ENCODE measurements at regions not wholly inside any gene's neighbourhood (a gene's known extent, or its start where the extent isn't known, plus 50 kb on each side); places are given as distances from the start of the nearest gene placed in this dataset.
A peak's percentile ranks its signal among the peaks of the same experiment; 100 is the strongest.

- Histone ChIP-seq H3K9me3 (replicated peaks in 1 of 2; ENCODE audit: control insufficient read depth in 2 of 2, insufficient read depth in 1 of 2, low read depth in 1 of 2, low read length in 2 of 2) (peaks cover 0 to 3% of the 10 kb centered on the region in 2 donors), H2BK15ac (ENCODE audit: low read length) (no peak overlapping the region), H3K4me3 (ENCODE audit: low read length in 2 of 2) (no peak overlapping the region), H3K36me3 (replicated peaks in 1 of 2; ENCODE audit: control insufficient read depth in 2 of 2, insufficient read depth in 2 of 2, low read length in 2 of 2) (no peaks in the 10 kb centered on the region), H4K91ac (ENCODE audit: low read depth, low read length, poor library complexity) (no peak overlapping the region), H3K4ac (ENCODE audit: low read length) (no peak overlapping the region), H3K79me1 (ENCODE audit: low read depth, low read length) (no peaks in the 10 kb centered on the region), H3K23ac (ENCODE audit: low read depth, low read length, poor library complexity) (no peak overlapping the region), H4K8ac (ENCODE audit: low read depth, low read length) (no peak overlapping the region), H2AK5ac (ENCODE audit: low read depth, low read length) (peak overlapping the region; percentile 49), H3K4me2 (ENCODE audit: insufficient read depth, low read length, poor library complexity, severe bottlenecking) (no peak overlapping the region), H3K27me3 (ENCODE audit: control insufficient read depth in 3 of 3, insufficient read depth in 3 of 3, low read depth in 1 of 3, low read length in 3 of 3) (no peaks in the 10 kb centered on the region), H3K18ac (ENCODE audit: low read length) (peak overlapping the region; percentile 31), H3K27ac (replicated peaks; ENCODE audit: low read length) (peak overlapping the region; percentile 33), H3K9ac (ENCODE audit: low read depth, low read length, poor library complexity) (no peak overlapping the region), H3K4me1 (ENCODE audit: control insufficient read depth in 2 of 2, insufficient read depth in 1 of 2, low read depth in 1 of 2, low read length in 2 of 2) (peaks cover 23 to 32% of the 10 kb centered on the region in 2 donors), H3K14ac (ENCODE audit: low read length) (no peak overlapping the region), H2BK120ac (ENCODE audit: low read depth, low read length) (peak overlapping the region; percentile 0), H2BK5ac (ENCODE audit: low read length) (no peak overlapping the region), H2AFZ (ENCODE audit: low read length) (no peak overlapping the region), H2BK12ac (ENCODE audit: low read length) (no peak overlapping the region)
- no CpG with 5 or more reads among the region's 14 CpGs for WGBS, 2 donors (ENCODE audit: extremely low coverage in 2 of 2, insufficient read length in 2 of 2, insufficient replicate concordance in 1 of 2)
- no peak for DNase-seq (ENCODE audit: low spot score)
Measured at GRCh38 chr1:244340396-244340795, 111.3 kb downstream of the ADSS2 start.

- Histone ChIP-seq H3K9me3 (replicated peaks in 1 of 2; ENCODE audit: control insufficient read depth in 2 of 2, insufficient read depth in 1 of 2, low read depth in 1 of 2, low read length in 2 of 2) (peaks cover 0 to 2% of the 10 kb centered on the region in 2 donors), H3K27me3 (ENCODE audit: control insufficient read depth in 3 of 3, insufficient read depth in 3 of 3, low read depth in 1 of 3, low read length in 3 of 3) (no peaks in the 10 kb centered on the region), H3K18ac (ENCODE audit: low read length) (peak overlapping the region; percentile 80), H3K4me3 (ENCODE audit: low read length in 2 of 2) (no peak overlapping the region), H2BK12ac (ENCODE audit: low read length) (no peak overlapping the region), H4K91ac (ENCODE audit: low read depth, low read length, poor library complexity) (no peak overlapping the region), H3K4me1 (ENCODE audit: control insufficient read depth in 2 of 2, insufficient read depth in 1 of 2, low read depth in 1 of 2, low read length in 2 of 2) (peaks cover 23 to 29% of the 10 kb centered on the region in 2 donors), H2AK5ac (ENCODE audit: low read depth, low read length) (peak overlapping the region; percentile 12), H2BK120ac (ENCODE audit: low read depth, low read length) (peak overlapping the region; percentile 2), H2BK15ac (ENCODE audit: low read length) (no peak overlapping the region), H3K4me2 (ENCODE audit: insufficient read depth, low read length, poor library complexity, severe bottlenecking) (no peak overlapping the region), H3K14ac (ENCODE audit: low read length) (no peak overlapping the region), H3K4ac (ENCODE audit: low read length) (no peak overlapping the region), H3K9ac (ENCODE audit: low read depth, low read length, poor library complexity) (no peak overlapping the region), H3K27ac (replicated peaks; ENCODE audit: low read length) (peak overlapping the region; percentile 1), H4K8ac (ENCODE audit: low read depth, low read length) (no peak overlapping the region), H3K23ac (ENCODE audit: low read depth, low read length, poor library complexity) (no peak overlapping the region), H3K79me1 (ENCODE audit: low read depth, low read length) (no peaks in the 10 kb centered on the region), H2BK5ac (ENCODE audit: low read length) (no peak overlapping the region), H2AFZ (ENCODE audit: low read length) (peak overlapping the region; percentile 51), H3K36me3 (replicated peaks in 1 of 2; ENCODE audit: control insufficient read depth in 2 of 2, insufficient read depth in 2 of 2, low read length in 2 of 2) (no peaks in the 10 kb centered on the region)
- no peak for DNase-seq (ENCODE audit: low spot score)
- WGBS, 2 donors (ENCODE audit: extremely low coverage in 2 of 2, insufficient read length in 2 of 2, insufficient replicate concordance in 1 of 2), result no CpG with 5 or more reads among the region's 16 CpGs
Measured at GRCh38 chr1:244341455-244342450, 110.0 kb downstream of the ADSS2 start.

- no peak overlapping the region for H3K9ac ChIP-seq (ENCODE audit: low read depth, low read length, poor library complexity)
- H2AFZ ChIP-seq (ENCODE audit: low read length), result no peak overlapping the region
- H3K79me1 ChIP-seq (ENCODE audit: low read depth, low read length), result no peaks in the 10 kb centered on the region
- no peak for DNase-seq (ENCODE audit: low spot score)
- H2BK12ac ChIP-seq (ENCODE audit: low read length), result no peak overlapping the region
- H3K27ac ChIP-seq (replicated peaks; ENCODE audit: low read length), result no peak overlapping the region
- H2BK5ac ChIP-seq (ENCODE audit: low read length), result no peak overlapping the region
- no CpG with 5 or more reads among the region's 6 CpGs for WGBS, 2 donors (ENCODE audit: extremely low coverage in 2 of 2, insufficient read length in 2 of 2, insufficient replicate concordance in 1 of 2)
- no peak overlapping the region for H3K14ac ChIP-seq (ENCODE audit: low read length)
- H3K4ac ChIP-seq (ENCODE audit: low read length), result no peak overlapping the region
- H4K91ac ChIP-seq (ENCODE audit: low read depth, low read length, poor library complexity), result no peak overlapping the region
- peaks cover 0 to 2% of the 10 kb centered on the region in 2 donors for H3K9me3 ChIP-seq (replicated peaks in 1 of 2; ENCODE audit: control insufficient read depth in 2 of 2, insufficient read depth in 1 of 2, low read depth in 1 of 2, low read length in 2 of 2)
- no peak overlapping the region for H3K4me2 ChIP-seq (ENCODE audit: insufficient read depth, low read length, poor library complexity, severe bottlenecking)
- H3K18ac ChIP-seq (ENCODE audit: low read length), result peak overlapping the region; percentile 22
- H3K4me3 ChIP-seq (ENCODE audit: low read length in 2 of 2), result peak overlapping the region in 1 of 2 donors; percentile 48
- no peak overlapping the region for H3K23ac ChIP-seq (ENCODE audit: low read depth, low read length, poor library complexity)
- H2BK120ac ChIP-seq (ENCODE audit: low read depth, low read length), result no peak overlapping the region
- peaks cover 18 to 22% of the 10 kb centered on the region in 2 donors for H3K4me1 ChIP-seq (ENCODE audit: control insufficient read depth in 2 of 2, insufficient read depth in 1 of 2, low read depth in 1 of 2, low read length in 2 of 2)
- H3K27me3 ChIP-seq (ENCODE audit: control insufficient read depth in 3 of 3, insufficient read depth in 3 of 3, low read depth in 1 of 3, low read length in 3 of 3), result no peaks in the 10 kb centered on the region
- H3K36me3 ChIP-seq (replicated peaks in 1 of 2; ENCODE audit: control insufficient read depth in 2 of 2, insufficient read depth in 2 of 2, low read length in 2 of 2), result no peaks in the 10 kb centered on the region
- H2BK15ac ChIP-seq (ENCODE audit: low read length), result no peak overlapping the region
- H4K8ac ChIP-seq (ENCODE audit: low read depth, low read length), result no peak overlapping the region
- H2AK5ac ChIP-seq (ENCODE audit: low read depth, low read length), result no peak overlapping the region
Measured at GRCh38 chr1:244344001-244344400, 107.7 kb downstream of the ADSS2 start.

GRCh38 chr1:244346972-244347618 lies 104.6 kb downstream of the ADSS2 start:
- no peak overlapping the region for H3K9ac ChIP-seq (ENCODE audit: low read depth, low read length, poor library complexity)
- no peak overlapping the region for H3K23ac ChIP-seq (ENCODE audit: low read depth, low read length, poor library complexity)
- no peak overlapping the region for H2BK5ac ChIP-seq (ENCODE audit: low read length)
- no peak overlapping the region for H3K14ac ChIP-seq (ENCODE audit: low read length)
- H2AFZ ChIP-seq (ENCODE audit: low read length), result peak overlapping the region; percentile 15
- H4K91ac ChIP-seq (ENCODE audit: low read depth, low read length, poor library complexity), result no peak overlapping the region
- no peak overlapping the region for H4K8ac ChIP-seq (ENCODE audit: low read depth, low read length)
- H3K27me3 ChIP-seq (ENCODE audit: control insufficient read depth in 3 of 3, insufficient read depth in 3 of 3, low read depth in 1 of 3, low read length in 3 of 3), result no peaks in the 10 kb centered on the region
- no peak overlapping the region for H3K18ac ChIP-seq (ENCODE audit: low read length)
- no peaks in the 10 kb centered on the region for H3K79me1 ChIP-seq (ENCODE audit: low read depth, low read length)
- no peak overlapping the region for H2BK12ac ChIP-seq (ENCODE audit: low read length)
- H3K36me3 ChIP-seq (replicated peaks in 1 of 2; ENCODE audit: control insufficient read depth in 2 of 2, insufficient read depth in 2 of 2, low read length in 2 of 2), result no peaks in the 10 kb centered on the region
- no CpG with 5 or more reads among the region's 6 CpGs for WGBS, 2 donors (ENCODE audit: extremely low coverage in 2 of 2, insufficient read length in 2 of 2, insufficient replicate concordance in 1 of 2)
- no peak overlapping the region for H3K4ac ChIP-seq (ENCODE audit: low read length)
- peaks cover 0 to 2% of the 10 kb centered on the region in 2 donors for H3K9me3 ChIP-seq (replicated peaks in 1 of 2; ENCODE audit: control insufficient read depth in 2 of 2, insufficient read depth in 1 of 2, low read depth in 1 of 2, low read length in 2 of 2)
- H3K4me3 ChIP-seq (ENCODE audit: low read length in 2 of 2), result no peak overlapping the region
- no peak overlapping the region for H2BK120ac ChIP-seq (ENCODE audit: low read depth, low read length)
- no peak overlapping the region for H2AK5ac ChIP-seq (ENCODE audit: low read depth, low read length)
- H3K27ac ChIP-seq (replicated peaks; ENCODE audit: low read length), result no peak overlapping the region
- DNase-seq (ENCODE audit: low spot score), result no peak
- no peak overlapping the region for H3K4me2 ChIP-seq (ENCODE audit: insufficient read depth, low read length, poor library complexity, severe bottlenecking)
- peaks cover 3 to 11% of the 10 kb centered on the region in 2 donors for H3K4me1 ChIP-seq (ENCODE audit: control insufficient read depth in 2 of 2, insufficient read depth in 1 of 2, low read depth in 1 of 2, low read length in 2 of 2)
- H2BK15ac ChIP-seq (ENCODE audit: low read length), result no peak overlapping the region
